LHCN-M2 (cell line): ENCODE measurements at regions not wholly inside any gene's neighbourhood (a gene's known extent, or its start where the extent isn't known, plus 50 kb on each side); places are given as distances from the start of the nearest gene placed in this dataset.
"Not testable (repeated sequence)": the region's sequence is repeated elsewhere in the genome, so short reads cannot be mapped to it uniquely, and the experiment has no call there.

Source experiments
- DNase-seq: peaks from one replicate; pipeline ENCODE4 v3.0.0-alpha.2; 2012; ENCODE audit warnings: low read depth

GRCh38 chr6:947235-947934, 254.4 kb upstream of the EXOC2 start:
- DNase-seq = no peak

- DNase-seq = no peak
Measured at GRCh38 chr6:946546-946945, 253.6 kb upstream of the EXOC2 start.

DNA sequence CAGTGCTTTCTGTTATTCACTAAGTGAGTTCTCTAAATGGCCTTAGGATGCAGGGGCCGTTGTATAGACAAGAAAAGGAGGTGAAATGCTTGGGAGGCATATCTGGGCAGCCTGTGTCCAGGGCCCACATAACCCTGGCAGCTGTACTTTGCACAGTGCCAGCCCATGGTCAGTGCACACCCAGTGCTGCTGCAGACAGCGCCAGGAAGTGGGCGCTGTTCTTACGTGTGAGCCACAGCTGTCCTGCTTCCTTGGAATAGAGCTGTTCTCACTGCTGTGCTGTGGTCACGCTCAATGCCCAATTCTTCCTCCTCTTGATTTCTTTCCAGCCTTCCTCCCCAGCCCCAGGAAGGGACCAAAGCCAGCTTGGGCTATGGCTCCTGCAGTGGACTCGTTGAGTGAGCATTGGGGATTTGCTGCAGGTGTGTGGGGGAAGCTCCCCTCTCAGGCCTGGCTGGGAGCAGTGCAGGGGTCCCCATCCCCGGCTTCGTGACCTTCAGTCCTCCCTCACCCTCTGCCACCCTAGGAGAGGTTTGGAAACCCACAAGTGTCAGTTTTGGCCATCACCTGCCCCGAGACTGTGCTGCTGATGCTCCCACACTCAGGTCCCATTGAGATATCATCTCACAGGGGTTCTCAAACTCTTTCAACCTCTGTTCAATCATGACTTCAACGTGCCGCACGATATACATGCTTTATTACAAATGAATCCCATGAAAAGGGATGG, 246.8 kb upstream of the EXOC2 start:
- no peak for DNase-seq

DNA sequence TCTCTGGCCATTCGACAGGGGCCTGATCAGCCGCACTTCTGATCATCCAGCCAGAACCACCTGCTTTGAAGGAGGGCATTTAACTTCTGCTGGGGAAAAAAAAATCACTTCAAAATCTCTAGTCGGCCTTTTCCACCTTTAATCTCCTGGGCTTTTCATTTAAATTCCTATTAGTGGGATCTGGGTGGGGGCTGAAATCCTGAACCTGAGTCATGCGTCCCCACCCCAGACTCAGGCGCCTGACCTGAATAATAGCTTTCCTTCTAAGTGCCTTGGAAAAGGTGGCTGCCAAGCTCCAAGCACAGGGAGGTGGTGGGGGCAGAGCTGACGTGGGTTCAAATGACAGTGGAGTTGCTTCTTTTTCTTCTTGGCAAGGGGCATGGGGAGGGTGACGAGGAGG, 246.0 kb upstream of the EXOC2 start:
- DNase-seq = no peak

DNA sequence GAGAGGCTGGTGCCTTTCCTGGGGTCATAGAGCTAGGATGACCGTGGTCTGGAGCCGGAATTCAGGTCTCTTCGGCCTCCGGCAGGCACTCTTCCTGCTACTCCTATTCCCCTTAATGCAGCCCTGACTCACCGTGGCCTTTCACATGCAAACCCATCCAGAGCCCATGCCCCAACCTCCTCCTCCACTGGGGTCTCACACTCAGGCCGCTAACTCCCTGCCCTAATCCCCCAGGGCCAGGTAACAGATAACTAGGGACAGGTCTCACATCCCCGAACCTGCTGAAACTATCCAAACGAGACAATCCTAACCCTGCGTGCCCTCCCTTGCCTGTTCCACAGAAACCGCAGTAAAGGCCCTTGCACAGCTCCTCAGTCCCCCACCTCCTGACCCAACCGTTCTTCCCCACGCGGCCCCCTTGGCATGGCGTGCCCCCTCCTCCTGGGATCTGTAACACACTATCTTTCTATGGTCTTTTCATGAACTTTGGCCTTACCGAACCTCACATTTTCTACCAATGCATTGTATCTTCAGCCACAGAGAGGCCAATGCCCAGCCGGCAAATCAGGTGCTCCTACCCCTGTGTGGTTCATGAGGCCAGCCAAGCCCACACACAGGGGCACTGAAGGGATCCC, 245.4 kb upstream of the EXOC2 start:
- no peak for DNase-seq

GRCh38 chr6:935582-935981, 242.6 kb upstream of the EXOC2 start:
- no peak for DNase-seq

- no peak for DNase-seq
Measured at GRCh38 chr6:934686-935085, 241.7 kb upstream of the EXOC2 start.

DNA sequence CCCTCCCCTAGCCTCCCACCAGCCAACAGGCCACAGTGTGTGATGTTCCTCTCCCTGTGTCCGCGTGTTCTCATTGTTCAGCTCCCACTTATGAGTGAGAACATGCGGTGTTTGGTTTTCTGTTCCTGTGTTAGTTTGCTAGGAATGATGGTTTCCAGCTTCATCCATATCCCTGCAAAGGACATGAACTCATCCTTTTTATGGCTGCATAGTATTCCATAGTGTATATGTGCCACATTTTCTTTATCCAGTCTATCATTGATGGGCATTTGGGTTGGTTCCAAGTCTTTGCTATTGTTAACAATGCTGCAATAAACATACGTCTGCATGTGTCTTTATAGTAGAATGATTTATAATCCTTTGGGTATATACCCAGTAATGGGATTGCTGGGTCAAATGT, 239.0 kb upstream of the EXOC2 start:
- DNase-seq = not testable (repeated sequence)

GRCh38 chr6:927157-927556, 234.2 kb upstream of the EXOC2 start:
- DNase-seq = no peak

DNA sequence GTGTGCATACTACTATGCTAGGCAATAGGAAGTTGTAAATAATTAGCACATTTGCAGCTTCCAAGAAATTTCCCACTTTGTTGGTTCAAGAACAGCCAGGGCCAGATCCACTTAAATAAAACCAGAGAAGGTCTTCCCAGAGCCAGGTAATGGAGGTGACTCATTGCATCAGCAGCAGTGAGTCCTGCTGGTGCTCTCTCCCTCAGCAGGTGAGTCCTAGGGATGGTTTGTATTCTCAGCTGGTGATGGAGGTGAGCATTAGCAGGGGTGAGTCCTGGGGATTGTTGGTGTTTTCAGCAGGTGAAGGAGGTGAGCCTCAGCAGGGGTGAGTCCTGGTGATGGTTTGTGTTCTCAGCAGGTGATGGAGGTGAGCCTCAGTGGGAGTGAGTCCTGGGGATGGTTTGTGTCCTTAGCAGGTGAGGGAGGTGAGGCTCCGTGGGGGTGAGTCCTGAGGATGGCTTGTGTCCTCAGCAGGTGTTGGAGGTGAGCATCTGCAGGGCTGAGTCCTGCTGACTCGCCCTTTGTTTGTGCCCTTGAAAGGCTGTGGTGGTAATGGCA, 232.8 kb upstream of the EXOC2 start:
- no peak for DNase-seq

GRCh38 chr6:924661-925060, 231.7 kb upstream of the EXOC2 start:
- no peak for DNase-seq

GRCh38 chr6:921400-921799, 228.5 kb upstream of the EXOC2 start:
- DNase-seq = no peak

GRCh38 chr6:920512-920911, 227.6 kb upstream of the EXOC2 start:
- DNase-seq = no peak

DNA sequence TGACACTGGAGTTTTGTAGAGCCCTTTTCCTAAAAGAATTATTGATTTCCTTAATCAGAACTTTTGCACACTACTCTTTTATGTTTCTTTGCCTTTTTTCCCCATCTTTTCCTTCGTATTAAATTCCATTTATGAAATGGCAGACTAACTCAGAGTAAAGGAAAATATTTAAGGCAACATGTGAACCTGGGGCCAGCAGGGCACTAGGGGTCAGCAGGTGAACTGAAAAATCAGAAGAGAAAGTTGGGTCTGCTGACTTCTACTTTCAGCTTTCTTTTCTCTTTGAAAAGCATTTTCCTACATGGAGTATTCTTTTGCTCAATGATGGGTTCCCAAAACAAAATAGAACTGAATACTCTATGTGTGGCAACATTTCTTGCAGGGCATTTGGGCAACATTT, 226.6 kb upstream of the EXOC2 start:
- no peak for DNase-seq

DNA sequence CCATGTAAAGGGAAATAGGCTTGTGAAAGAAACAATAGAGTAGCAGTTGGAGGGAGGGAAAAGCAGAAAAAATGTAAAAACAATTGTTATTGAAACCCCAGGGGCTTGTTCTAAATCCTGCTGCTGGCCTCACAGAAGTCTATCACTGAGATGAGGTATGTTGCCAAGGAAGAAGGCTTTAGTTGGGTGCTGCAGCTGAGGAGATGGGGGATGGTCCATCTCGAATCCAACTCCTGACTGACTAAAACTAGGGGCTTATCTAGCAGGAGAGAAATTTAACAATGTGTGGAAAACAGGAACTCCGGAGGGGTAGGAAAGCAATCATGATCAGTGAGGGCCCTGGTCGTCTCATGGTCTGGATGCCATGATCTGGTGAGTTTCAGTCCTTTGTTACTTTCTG, 225.0 kb upstream of the EXOC2 start:
- DNase-seq = no peak

DNA sequence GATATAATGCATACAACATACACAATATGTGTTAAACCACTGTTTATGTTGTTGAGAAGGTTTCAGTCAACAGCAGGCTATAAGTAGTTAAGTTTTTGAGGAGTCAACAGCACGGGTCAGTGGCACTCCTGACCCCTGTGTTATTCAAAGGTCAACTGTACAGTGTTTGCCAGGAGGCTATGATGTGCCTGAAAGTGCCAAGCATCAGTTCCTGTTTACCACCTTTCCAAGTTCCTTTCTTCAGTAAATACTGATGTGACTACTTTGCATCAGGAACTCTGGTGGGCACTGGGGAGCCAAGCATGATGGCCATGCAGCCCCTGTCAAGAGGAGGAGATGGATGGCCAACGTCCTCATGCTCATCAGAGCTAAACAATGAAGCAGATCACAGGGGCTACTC, 224.4 kb upstream of the EXOC2 start:
- no peak for DNase-seq

- DNase-seq = no peak
Measured at GRCh38 chr6:916131-916530, 223.2 kb upstream of the EXOC2 start.

DNA sequence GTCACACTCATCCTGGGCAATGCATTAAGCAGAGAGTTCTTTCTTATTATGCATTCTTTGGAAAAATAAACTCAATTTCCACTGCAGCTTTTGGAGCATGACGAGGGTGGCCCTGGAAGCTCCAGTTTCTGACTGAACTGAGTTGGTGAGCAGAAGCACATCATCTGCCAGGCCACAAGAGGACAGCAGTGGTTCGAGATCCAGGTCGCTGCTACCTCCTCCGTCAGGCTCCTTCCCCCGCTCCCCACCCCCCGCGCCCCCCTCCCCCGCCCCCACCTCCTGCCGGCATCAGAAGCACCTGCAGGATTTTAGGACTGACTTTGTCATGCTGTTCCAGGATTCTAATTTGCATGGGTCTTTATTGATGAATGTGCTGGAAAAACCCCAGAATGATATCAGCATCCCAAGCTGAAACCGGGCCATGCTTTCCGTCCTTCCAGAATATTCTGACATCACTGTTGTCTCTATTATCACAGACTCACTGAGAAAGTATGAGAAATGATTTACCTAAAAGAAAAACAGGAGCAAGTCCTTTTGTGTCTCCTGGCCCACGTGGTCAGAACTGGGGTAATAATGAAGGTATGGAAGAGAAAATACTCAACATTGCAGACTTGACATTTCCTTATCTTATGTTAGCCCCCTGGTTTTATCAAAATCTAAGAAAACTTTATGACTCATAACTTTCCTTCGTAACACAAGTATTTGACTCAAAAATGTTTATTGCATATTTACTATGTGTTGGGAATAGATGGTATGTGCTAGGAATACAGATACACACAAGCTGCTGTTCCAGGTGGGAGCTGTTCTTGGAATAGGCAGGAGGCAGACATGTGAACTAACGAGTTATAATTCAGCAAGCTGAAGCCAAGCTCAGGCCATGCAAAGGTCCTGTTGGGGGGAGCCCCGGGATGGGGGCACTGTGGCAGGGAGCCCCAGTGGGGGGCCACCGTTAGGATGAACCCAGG, 220.2 kb upstream of the EXOC2 start:
- DNase-seq = no peak

DNA sequence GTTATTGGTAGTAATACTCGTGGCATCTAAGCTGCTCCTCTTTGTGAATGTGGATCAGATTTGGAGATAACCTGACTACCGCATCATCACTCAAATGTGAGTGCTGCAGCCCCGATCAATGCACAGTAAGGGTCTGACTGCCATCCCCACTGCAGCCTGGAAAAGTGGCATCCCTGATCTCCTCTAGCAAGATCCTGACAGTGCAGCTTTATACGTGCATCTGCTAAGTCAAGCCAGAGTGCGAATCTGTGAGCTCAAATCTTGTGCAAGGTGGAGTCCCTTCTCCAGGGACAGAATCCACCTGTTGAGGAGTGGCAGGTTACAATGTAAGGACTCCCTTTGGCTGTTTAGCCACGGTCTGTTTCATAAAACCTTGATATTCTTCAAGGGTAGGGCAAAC, 215.0 kb upstream of the EXOC2 start:
- no peak for DNase-seq

DNA sequence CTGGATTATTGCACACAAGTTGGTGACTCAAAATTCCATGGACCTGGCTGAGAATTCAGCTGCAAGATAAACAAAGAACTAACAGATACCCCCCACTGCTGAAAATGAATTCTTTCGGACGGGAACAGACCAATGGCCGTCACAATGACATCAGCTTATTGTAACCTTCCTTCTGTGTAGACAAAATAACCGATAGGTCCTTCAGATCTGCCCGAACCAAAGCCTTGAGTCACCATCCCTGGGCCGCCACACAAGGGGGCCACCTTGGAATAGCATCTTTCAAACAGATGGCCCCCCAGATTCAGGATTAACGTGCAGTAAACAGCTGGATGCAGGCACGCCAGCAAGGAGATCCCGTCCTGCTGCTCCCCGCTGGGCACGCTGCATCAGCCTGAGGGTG, 214.0 kb upstream of the EXOC2 start:
- no peak for DNase-seq

DNA sequence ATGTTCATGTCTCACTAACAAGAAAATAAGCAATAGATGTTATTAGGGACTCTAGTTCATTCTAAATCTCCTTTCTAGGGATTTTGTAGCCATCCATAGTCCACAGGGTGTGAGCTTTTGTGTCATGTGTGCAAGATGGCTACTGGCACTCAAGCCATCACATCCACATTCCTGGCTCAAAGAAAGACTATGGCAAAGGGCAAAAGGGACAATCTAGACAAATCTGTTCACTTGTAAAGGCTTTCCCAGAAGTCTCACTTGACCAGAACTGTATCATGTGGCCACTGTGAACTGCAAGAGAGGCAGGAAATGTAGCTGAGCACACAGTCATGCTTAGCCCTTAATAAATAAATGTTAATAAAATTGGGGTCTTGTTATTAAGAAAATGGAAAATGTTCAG, 212.6 kb upstream of the EXOC2 start:
- DNase-seq = no peak

GRCh38 chr6:904994-905393, 212.1 kb upstream of the EXOC2 start:
- no peak for DNase-seq
